ENCODE measurements at regions not wholly inside any gene's neighbourhood (a gene's known extent, or its start where the extent isn't known, plus 50 kb on each side); places are given as distances from the start of the nearest gene placed in this dataset.
"Not testable (repeated sequence)": the region's sequence is repeated elsewhere in the genome, so short reads cannot be mapped to it uniquely, and the experiment has no call there.

DNA sequence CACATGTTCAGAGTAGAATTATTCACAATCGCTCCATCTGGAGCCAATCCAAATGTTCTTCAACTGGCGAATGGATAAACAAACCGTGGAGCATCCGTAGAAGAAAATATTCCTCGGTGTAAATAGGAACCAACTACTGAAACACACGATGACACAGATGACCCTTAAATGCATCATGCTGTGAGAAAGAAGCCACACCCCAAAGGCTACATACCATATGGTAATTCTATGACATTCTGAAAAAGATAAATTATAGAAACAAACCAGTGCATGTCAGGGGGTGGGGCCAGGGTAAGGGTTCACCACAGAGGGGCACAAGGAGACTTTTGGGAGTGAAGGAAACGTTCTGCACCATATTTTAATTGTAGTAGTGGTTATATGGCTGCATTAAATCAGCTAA lies 312.2 kb upstream of the SMIM21 start:
- no peak for DNase-seq (ENCODE audit: low spot score)

DNA sequence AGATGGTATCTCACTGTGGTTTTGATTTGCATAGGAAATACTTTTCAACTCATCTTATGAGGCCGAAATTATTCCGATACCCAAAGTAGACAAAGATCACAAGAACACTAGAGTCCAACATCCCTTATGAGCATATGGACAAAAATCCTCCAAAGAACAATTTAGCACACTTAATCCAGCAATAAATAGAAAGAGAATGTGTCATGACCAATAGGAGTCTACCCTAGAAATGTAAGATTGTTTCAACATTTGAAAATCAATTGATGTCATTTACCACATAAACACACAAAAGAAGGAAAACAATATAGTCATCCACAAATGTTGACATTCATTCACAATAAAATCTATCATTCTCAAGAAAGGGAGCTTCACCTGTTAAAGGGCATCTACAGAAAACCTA lies 307.8 kb upstream of the SMIM21 start:
- no peak for DNase-seq (ENCODE audit: low spot score)

DNA sequence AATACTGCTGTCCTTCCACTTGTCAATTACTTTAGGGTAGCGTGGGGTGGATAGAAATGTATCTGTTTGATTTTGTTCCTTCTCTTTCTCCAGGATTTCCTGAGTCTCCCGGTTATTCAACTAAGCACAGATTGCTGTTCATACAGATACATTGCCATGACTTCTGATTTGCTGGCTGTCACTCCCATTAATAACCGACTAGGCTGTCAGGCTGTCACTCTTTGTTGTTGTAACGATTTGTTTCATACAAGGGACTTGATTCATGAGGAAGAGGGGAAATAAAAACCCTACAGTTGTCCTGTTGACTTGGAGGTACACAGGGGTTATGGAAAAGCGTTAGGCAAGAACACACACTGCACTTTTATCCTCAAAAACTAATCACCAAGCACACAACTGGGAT lies 302.7 kb upstream of the SMIM21 start:
- DNase-seq (ENCODE audit: low spot score), result no peak

DNA sequence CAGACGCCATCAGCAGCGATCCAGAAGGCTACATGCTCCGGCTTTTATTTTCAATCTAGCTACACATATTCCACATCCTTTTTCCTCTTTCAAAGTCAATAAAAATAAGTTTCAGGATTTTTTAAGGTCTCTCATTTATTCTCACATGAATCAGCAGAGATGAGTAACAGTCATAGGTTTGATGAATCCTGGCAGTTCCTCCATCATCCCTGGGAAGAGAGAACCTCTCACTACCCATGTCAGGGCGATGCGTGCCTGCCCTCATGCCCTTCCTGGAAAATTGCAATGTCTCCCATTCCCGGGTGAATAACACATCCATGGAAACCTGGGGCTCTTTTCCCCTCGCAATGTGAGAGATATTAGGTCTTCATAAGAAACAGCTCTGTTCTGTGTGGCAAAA lies 301.1 kb upstream of the SMIM21 start:
- DNase-seq (ENCODE audit: low spot score), result no peak

DNA sequence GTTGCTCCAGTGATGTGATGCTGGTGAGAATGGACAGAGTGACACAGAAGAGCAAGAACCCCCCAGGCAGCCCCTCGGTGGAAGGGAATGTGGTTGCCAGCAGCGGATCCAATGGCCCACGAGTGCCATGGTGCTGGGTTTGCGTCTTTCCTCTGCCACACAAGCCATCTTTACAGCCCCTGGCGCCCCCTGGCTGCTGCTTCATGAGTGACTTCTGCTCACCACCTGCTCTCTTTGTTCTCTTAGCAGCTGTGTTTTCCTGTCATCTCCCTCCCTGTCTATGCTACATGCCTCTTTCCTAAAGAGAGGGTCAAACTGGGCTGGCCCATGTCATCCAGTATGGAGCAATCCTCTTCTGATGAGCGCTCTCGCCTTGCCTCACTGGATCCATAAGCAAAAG lies 300.0 kb upstream of the SMIM21 start:
- no peak for DNase-seq (ENCODE audit: low spot score)

DNA sequence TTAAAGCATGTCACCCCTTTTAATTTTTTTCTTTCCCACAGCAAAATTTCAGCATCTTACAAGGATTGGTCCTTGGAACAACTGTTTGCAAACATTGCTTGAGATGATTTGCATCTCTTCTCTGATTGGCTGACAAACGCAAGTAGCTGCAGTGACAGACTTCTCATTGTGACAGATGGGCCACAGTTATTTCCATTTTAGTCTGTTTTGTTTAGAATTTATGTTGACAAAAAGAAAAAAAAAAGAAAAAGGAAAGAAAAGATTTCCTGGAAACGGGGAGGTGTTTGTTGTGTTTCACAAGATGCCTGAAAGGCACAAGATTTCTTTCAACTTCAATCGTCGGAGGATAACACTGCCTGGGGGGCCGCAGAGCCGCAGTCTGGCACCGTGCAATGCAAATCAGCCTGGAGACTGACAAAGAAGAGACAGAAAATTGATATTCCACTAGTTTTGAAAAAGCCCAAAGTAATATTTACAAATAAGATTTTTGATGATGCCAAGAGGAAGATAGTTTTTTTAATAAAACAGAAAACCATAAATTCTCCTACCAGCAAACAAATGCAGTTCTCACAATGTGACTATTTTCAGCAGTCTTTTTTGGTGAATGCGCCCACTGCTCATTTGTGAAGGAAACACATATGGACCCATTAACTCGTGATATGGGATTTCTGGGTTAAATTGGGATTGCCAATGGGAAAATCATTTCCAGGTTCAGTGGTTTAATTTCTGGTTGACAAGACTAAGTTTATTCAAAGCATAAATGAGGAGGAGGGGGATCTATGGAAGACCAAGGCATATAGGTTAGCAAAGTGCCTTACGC lies 296.2 kb upstream of the SMIM21 start:
- no peak for DNase-seq (ENCODE audit: low spot score)

DNA sequence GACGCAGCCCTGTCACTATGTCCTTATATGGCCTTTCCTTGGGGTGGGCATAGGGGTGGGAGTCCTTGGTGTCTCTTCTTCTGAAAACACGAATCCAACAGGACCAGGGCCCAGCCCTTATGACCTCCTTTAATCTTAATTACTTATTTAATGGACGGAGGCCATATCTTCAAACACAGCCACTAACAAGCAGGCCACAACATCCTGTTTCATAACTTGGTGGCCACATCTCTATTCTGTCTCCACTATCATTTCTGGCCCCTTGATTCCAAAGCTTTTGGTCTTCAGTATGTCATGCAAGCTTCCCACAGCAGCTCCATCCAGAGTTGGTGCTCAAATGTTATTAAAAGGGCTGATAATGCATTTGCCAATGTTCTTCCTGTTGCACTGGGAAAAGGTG lies 287.3 kb upstream of the SMIM21 start:
- DNase-seq (ENCODE audit: low spot score), result no peak

DNA sequence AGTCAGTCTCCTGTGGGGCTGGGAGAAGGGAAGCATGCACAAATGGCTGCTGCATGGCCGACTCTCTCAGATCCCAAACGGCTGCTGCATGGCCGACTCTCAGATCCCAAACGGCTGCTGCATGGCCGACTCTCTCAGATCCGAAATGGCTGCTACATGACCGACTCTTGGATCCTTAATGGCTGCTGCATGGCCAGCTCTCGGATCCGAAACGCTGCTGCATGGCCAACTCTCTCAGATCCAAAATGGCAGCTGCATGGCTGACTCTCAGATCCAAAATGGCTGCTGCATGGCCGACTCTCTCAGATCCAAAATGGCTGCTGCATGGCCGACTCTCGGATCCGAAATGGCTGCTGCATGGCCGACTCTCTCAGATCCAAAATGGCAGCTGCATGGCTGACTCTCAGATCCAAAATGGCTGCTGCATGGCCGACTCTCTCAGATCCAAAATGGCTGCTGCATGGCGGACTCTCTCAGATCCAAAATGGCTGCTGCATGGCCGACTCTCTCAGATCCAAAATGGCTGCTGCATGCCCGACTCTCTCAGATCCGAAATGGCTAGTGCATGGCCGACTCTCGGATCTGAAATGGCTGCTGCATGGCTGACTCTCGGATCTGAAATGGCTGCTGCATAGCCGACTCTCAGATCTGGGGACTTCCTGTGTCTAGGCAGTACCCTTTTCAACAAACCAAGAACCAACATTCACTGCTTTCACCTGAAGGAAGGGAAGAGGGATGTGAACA lies 284.8 kb upstream of the SMIM21 start:
- DNase-seq (ENCODE audit: low spot score), result not testable (repeated sequence)

DNA sequence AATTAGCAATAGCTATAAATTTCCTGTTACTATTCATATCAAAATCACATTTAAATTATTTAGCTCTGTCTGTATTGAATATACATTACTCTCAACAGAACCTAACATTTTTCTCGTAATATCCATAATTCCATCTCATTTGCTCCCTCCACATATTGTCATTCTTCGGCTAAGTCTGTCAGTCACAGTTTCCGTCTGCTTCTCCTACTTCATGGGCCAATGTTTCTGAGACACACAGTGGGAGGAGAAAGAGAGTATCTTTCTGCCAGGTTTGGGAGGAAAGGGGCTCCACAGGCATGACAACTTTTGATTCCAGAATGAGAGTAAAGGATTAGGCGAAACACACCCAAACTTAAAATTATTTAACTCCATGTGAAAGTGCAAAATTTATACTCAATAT lies 273.1 kb upstream of the SMIM21 start:
- no peak for DNase-seq (ENCODE audit: low spot score)

DNA sequence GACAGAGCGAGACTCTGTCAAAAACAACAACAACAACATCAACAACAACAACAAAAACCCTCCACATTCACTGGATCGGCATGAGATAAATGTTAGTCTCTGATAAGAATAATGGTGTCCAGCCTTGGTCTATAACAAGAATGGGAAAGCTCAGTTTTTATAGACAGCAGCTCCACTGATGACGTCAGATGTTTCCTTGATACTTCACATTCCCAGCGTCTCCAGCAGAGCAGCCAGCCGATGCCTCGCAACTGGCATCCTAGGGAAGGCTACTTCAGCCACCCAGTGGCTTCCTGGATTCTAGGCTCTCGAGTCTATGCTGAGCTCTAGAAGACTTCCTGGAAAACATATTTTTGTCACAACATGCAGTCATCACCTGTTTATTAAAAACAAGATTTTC lies 271.4 kb upstream of the SMIM21 start:
- DNase-seq (ENCODE audit: low spot score), result no peak

DNA sequence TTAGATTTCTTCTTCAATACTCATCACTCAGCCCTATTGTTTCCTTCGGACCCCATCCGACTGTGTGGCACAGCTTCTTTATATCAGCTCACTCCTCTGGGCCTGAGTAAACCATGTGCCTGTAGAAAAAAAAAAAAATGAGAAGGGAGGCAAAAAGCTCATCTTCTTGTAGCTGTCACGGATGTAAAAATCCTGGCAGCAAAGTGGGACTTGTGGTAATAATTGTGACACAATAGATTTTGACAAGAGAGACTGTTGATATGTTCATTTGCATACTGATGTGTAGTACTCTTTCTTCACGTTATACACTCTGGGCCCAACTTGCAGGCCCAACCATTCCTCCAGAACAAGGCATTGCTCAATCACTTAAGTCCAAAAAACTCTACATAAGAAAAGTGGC lies 270.0 kb upstream of the SMIM21 start:
- DNase-seq (ENCODE audit: low spot score), result no peak

DNA sequence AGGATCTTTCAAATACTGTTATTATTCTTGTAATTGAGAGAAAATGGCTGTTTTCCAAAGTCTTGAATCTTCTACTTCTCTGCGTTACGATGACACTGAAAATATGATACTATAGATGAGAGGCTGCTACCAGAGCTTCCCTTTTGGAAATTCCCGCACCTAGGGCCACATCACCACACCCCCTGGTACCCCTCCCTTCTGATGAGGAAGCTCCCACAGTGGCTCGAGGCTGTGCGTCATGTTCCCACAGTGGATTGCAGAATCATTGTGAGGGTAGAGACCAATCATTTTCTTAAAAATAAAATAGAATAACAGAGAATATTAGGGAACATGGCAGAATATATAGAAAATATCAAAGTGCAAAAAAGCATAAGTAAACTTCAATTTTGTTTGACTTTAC lies 268.9 kb upstream of the SMIM21 start:
- DNase-seq (ENCODE audit: low spot score), result no peak

DNA sequence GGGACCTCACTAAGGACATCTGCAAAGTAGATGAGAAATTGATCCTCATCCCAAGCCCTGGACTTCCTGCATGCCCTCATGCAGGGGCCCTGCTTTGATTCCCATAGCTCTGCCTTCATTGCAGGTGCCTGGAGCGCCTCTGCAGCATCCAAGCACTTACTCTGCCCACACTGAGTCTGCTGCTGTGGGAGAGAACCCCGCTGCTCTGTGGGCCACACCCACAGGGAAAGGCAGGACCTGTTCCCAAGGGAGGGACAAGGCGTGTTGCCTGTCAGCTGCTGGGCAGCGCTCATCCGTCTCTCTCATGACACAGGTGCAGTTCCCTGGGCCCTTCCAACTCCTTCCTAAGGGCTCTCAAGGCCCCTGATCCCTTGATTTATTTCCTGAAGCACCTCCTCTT lies 266.8 kb upstream of the SMIM21 start:
- no peak for DNase-seq (ENCODE audit: low spot score)

DNA sequence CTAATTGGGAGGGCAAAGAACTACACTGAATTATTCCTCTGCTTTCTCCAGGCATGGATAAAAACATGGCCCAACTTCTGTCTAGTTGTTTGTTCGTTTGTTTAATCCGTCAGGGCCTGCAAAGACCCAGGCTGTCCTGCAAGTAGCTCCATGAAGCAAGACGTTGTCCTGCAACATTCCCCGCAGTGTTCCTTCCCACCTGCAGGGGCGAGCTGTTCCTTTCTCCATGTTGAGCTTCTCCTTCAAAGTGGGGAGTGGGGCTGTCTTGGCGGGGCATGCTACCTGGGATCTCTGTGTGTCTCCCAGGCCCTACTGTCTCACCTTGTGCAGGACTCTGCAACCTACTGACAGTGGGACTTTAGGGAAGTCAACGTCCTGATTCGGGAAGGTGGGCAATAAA lies 264.0 kb upstream of the SMIM21 start:
- no peak for DNase-seq (ENCODE audit: low spot score)

DNA sequence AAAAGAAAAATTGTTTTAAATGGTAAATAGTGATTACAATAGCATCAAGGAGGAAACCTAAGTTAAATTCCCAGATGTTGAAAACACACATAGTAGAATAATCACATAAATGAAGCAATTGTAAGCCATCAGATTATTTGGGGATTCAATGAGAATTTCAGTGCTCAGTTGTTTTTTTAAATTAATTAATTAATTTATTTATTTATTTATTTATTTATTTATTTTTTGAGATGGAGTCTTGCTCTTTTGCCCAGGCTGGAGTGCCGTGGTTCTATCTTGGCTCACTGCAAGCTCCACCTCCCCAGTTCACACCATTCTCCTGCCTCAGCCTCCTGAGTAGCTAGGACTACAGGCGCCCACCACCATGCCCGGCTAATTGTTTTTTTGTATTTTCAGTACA lies 262.8 kb upstream of the SMIM21 start:
- DNase-seq (ENCODE audit: low spot score), result not testable (repeated sequence)

DNA sequence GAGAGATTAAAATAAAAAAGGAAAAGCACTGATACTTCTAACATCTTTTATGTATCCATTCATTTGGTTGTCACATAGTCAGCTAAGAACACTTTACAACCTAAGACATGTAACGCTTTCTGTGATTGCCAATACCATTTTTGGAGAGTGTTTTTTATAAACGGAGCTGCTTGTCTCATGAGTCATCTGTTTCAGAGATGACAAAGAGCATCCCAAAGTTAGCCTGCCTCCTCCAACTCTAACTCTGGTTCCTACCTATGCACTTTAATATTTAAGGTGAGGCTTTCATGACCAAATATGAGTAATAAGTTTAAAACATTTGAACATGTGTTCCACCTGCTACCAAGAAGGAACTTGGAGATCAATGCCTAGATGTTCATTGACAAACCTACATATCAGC lies 260.1 kb upstream of the SMIM21 start:
- DNase-seq (ENCODE audit: low spot score), result no peak

DNA sequence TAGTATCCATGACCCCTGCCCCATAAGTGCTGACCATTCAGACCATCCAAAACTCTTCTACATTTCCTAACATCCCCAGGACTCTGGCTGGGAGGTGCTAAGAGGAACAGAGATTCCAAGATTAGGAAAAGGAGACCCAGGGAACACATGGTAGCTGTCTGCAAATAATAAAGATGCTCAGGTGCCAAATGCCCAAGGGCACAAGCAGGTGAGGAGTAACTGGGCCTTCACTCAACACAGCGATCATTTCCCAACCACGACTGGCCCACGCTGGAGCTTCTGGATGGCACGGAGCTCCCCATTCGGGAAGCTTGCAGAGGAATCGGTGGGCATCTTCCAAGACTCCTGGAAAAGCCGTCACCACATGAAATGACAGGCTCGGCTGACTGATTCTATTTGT lies 255.9 kb upstream of the SMIM21 start:
- DNase-seq (ENCODE audit: low spot score), result no peak

DNA sequence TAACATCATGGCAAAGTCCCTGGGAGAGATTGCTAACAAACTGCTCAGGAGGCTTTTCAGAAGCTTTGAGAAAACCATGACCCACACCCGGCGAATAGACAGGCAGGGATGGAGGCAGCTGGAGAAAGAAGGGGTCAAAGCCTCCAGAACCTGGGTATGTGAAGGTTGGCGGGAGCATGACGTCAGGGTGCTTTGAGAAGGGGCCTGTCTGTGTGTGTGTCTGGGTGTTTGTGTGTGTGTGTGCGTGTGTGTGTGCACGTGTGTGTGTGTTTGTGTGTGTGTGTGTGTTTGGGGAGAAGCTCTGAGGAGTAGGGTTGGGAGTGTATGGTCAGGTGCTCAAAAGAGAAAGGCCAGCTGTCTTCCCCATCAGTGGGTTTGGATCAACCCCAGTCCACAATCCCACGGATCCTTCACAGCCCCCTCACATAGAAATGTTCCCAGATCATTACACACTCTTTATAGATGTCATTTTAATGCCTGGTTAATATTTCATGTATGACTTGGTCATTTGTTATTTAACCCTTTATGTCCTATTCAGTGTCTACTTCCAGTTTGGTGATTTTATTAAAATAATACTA lies 254.1 kb upstream of the SMIM21 start:
- DNase-seq (ENCODE audit: low spot score), result no peak

DNA sequence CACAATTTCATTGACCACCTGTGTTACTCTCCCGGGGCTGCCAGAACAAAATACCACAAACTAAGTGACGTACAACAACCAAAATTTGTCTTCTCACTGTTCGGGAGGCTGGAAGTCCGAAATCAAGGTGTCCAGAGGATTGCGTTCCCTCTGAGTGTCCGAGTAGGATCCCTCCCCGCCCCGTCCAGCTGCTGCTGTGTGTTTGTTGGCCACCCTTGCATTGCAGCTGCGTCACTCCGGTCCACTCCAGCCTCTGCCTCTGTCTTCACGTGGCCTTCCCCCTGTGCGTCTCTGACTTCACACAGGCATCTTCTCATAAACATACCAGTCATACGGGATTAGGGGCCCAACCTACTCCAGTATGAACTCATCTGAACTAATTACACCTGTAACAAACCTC lies 251.8 kb upstream of the SMIM21 start:
- no peak for DNase-seq (ENCODE audit: low spot score)

DNA sequence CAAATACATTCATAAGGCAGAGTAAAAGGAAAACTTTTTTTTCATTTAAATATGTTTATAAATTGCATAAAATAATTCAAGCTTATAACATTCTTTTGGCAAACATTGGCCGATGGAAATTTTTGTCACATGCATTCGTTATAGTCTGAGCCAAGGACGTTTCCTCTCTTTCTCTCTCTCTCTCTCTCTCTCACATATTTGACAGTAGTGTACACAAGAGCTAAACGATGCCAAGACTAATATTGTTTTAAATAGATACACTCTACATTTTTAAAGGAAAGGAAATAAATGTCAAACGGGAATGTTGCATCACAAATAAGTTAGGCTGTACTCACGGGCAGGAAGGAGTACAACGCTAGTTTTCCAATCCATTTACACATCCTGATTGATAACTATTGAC lies 251.1 kb upstream of the SMIM21 start:
- no peak for DNase-seq (ENCODE audit: low spot score)

DNA sequence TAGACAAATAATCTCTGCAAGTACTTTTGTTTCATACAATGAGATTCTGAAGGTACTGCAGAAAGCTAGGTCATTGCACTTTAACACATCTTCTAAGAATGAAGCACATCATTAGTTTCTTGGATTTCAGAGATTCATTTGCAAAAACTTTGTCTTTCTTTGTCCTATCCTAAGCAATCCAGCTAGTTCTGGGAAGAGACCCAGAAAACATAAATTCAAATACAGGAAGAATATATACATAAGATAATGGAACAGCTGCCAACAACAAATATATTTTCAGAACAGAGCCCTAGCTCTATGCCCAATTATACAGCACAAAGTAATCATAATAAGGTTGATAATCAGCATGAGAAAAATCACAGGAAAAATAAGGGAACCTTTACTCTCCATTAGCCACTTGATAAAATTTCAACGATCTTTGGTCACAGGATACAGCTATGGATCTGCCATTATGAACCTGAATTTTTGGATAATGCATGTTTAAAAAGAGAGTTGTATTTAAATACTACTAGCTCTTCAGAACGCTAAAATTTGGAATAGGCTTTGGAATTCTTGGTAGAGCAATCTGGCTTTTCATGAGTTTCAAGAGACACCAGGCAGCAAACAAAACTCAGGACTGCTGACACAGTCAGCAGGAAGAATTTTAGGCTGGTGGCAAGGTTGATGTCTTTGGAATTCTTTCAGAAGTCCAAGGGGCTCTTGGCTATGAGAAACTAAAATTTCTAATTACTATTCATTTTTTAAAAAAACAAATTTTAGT lies 250.4 kb upstream of the SMIM21 start:
- no peak for DNase-seq (ENCODE audit: low spot score)

DNA sequence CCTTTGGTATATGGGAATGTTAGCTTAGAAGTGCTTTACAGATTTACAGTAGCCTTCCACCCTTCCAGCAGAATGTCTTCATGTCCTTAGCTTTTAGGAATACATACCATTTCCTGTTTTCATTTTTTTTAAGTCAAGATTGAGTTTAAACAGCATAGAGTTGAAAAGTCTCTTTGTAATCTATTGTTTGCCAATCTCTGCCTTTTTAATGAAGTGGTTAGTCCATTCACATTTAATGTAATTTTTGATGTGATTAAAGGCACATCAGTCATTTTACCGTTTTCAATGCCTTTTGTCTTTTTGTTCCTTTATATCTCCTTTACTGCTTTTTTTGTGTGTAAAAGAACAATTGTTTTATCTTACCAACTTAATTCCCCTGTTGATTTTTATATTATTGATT lies 233.4 kb upstream of the SMIM21 start:
- DNase-seq (ENCODE audit: low spot score), result no peak

DNA sequence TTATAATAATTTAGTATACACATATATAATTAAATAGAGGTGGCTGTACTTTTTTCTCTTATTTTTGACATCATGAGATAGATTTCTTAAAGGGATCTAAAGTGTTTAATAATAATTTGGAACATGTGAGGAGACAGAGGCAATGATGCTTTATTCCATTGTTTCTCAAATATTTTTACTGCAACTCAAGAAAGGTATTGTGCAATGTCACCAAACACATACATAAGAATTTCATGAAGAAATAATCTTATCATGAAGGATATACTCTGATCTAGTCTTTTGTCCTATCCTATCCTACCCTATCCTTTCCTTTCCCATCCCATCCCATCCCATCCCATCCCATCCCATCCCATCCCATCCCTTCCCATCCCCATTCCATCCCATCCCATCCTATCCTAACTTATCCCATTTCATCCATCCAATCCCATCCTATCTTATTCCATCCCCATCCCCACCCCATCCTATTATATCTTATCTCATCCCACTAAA lies 232.1 kb upstream of the SMIM21 start:
- DNase-seq (ENCODE audit: low spot score), result no peak

Measured in CD4-positive, alpha-beta T cell treated with Interleukin-2 at 100 ng/mL for 4 hours (primary cell).